ENCODE measurements at regions not wholly inside any gene's neighbourhood (a gene's known extent, or its start where the extent isn't known, plus 50 kb on each side); places are given as distances from the start of the nearest gene placed in this dataset.

DNA sequence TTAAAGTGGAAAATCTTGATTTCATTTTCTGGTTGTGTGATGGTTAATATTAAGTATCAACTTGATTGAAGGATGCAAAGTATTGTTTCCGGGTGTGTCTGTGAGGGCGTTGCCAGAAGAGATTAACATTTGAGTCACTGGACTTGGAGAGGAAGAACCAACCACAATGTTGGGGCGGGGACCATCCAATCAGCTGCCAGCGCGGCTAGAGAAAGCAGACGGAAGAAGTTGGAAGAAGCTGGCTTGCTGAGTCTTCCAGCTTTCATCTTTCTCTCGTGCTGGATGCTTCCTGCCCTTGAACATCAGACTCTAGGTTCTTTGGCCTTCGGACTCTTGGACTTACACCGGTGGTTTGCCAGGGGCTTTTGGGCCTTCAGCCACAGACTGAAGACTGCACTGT lies 832.6 kb upstream of the TMPRSS15 start:
- ATAC-seq (no peak), DNase-seq (no peak)
- H3K4me3 ChIP-seq: no peak overlapping the region
- H3K9me3 ChIP-seq: no peaks in the 10 kb centered on the region
- intact Hi-C loops (cut with DNase I, micrococcal nuclease): no loop called here
- TF ChIP-seq, protein P1, sequence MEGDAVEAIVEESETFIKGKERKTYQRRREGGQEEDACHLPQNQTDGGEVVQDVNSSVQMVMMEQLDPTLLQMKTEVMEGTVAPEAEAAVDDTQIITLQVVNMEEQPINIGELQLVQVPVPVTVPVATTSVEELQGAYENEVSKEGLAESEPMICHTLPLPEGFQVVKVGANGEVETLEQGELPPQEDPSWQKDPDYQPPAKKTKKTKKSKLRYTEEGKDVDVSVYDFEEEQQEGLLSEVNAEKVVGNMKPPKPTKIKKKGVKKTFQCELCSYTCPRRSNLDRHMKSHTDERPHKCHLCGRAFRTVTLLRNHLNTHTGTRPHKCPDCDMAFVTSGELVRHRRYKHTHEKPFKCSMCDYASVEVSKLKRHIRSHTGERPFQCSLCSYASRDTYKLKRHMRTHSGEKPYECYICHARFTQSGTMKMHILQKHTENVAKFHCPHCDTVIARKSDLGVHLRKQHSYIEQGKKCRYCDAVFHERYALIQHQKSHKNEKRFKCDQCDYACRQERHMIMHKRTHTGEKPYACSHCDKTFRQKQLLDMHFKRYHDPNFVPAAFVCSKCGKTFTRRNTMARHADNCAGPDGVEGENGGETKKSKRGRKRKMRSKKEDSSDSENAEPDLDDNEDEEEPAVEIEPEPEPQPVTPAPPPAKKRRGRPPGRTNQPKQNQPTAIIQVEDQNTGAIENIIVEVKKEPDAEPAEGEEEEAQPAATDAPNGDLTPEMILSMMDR (IDR thresholded peaks at IDR 0.05): no peak
- no peaks in the 10 kb centered on the region for H3K36me3 ChIP-seq (ENCODE audit: low read depth)
- no peaks in the 10 kb centered on the region for H3K4me1 ChIP-seq (ENCODE audit: low read depth)

DNA sequence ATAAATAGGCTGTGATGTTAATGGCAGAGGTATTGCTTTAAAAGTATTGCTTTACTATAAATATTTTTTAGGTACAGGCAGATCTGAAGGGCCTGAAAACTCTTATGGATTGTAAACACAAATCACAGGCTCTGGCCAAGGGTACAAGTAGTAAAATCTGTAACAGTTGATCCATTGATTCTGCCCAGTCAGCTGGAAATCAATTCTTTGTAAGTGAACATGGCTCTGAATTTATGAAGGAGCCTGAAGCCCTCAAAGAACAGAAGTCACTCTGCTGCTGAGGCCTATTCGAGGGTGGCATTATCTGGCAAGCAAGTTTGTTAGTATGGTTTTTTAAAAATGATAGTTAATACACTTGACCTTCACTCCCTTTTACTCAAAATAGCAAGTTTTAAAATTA lies 834.0 kb upstream of the TMPRSS15 start:
- intact Hi-C loops (cut with DNase I, micrococcal nuclease): no loop called here
- TF ChIP-seq, protein P1 (IDR thresholded peaks at IDR 0.05): no peak
- H3K36me3 ChIP-seq (ENCODE audit: low read depth): no peaks in the 10 kb centered on the region
- no peak overlapping the region for H3K4me3 ChIP-seq
- no peak for DNase-seq
- H3K9me3 ChIP-seq: no peaks in the 10 kb centered on the region
- no peak for ATAC-seq
- no peaks in the 10 kb centered on the region for H3K4me1 ChIP-seq (ENCODE audit: low read depth)

DNA sequence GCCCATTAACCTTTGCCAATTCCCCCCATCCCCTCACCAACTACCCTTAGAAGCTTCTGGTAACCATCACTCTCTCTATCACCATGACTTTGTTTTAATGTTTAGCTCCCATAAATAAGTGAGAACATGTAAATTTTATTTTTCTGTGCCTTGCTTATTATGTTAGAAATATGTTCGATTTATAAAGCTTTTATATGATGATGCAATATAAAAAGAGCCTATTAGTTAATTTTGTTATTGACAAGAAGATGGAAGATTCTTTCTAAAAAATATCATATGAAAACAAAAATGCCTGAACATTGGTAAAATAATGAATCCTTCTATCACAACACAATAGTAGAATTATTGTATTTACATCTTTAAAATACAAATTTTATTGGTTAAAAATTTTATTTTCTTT lies 836.1 kb upstream of the TMPRSS15 start:
- Histone ChIP-seq H3K4me3 (no peak overlapping the region), H3K4me1 (ENCODE audit: low read depth) (no peaks in the 10 kb centered on the region), H3K9me3 (peaks cover 5% of the 10 kb centered on the region), H3K36me3 (ENCODE audit: low read depth) (no peaks in the 10 kb centered on the region)
- no peak for DNase-seq
- TF ChIP-seq, protein P1 (IDR thresholded peaks at IDR 0.05): no peak
- no peak for ATAC-seq
- intact Hi-C loops (cut with DNase I, micrococcal nuclease): no loop called here

DNA sequence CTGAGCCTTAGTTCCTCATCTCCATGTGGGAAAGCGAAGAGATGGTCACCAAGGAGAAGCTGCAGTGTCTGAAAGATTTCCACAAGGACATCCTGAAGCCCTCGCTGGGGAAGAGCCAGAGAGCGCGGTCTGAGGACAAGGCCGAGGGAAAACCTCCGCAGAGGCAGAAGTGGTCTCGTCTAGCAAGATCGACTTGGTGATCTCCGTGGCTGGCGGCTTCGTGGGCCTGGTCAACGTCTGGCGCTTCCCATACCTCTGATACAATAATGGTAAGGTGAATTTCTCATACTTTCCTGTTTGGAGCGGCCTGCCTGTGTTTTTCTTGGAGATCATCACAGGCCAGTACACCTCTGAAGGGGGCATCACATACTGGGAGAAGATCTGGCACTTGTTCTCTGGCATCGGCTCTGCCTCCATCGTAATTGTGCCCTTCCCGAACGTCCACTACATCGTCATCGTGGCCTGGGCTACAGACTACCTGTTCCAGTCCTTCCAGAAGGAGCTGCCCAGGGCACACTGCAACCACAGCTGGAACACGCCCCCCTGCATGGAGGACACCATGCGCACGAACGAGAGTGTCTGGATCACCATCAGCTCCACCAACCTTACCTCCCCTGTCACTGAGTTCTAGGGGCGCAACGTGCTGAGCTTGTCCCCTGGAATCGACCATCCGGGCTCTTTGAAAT lies 841.1 kb upstream of the TMPRSS15 start:
- intact Hi-C loops (cut with DNase I, micrococcal nuclease): no loop called here
- H3K4me3 ChIP-seq: no peak overlapping the region
- H3K9me3 ChIP-seq: peaks cover 13% of the 10 kb centered on the region
- TF ChIP-seq, protein P1 (IDR thresholded peaks at IDR 0.05): no peak
- DNase-seq (peak in 1 of 3 donors; percentile 34), ATAC-seq (no peak)
- H3K4me1 ChIP-seq (ENCODE audit: low read depth): no peaks in the 10 kb centered on the region
- H3K36me3 ChIP-seq (ENCODE audit: low read depth): no peaks in the 10 kb centered on the region

DNA sequence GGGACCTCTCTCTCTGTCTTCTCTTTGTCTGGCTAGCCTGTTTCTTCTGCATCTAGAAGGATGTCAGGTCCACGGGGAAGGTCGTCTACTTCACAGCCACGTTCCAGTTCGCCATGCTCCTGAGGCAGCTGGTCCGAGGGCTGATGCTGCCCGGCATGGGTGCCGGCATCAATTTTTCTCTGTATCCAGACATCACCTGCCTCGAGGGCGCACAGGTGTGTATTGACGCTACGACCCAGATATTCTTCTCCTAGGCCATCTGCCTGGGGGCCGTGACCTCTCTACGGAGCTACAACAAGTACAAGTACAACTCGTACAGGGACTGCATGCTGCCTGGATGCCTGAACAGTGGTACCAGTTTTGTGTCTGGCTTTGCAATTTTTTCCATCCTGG lies 841.6 kb upstream of the TMPRSS15 start:
- H3K36me3 ChIP-seq (ENCODE audit: low read depth): no peaks in the 10 kb centered on the region
- peak in 1 of 3 donors; percentile 28 for DNase-seq
- H3K4me1 ChIP-seq (ENCODE audit: low read depth): no peaks in the 10 kb centered on the region
- TF ChIP-seq, protein P1 (IDR thresholded peaks at IDR 0.05): no peak
- H3K9me3 ChIP-seq: peaks cover 13% of the 10 kb centered on the region
- ATAC-seq: no peak
- intact Hi-C loops (cut with DNase I, micrococcal nuclease): no loop called here
- no peak overlapping the region for H3K4me3 ChIP-seq

DNA sequence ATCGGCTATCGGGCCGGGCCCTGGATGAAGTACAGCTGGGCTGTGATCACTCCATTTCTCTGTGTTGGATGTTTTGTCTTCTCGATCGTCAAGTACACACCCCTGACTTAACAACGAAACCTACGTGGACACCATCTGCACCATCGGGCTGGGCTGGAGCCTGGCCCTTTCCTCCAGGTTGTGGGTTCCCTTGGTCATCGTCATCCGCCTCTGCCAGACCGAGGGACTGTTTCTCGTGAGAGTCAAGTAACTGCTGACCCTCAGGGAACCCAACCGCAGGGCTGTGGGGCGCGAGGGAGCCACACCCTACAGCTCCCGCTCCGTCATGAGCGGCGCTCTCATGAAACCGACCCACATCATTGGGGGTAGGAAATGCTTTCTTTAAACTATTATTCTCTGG lies 842.4 kb upstream of the TMPRSS15 start:
- intact Hi-C loops (cut with DNase I, micrococcal nuclease): no loop called here

More for the DNA sequence above, 842.4 kb upstream of the TMPRSS15 start:
- no peak for ATAC-seq
- Histone ChIP-seq H3K4me1 (ENCODE audit: low read depth) (no peaks in the 10 kb centered on the region), H3K4me3 (no peak overlapping the region), H3K9me3 (peaks cover 14% of the 10 kb centered on the region), H3K36me3 (ENCODE audit: low read depth) (no peaks in the 10 kb centered on the region)
- TF ChIP-seq, protein P1 (IDR thresholded peaks at IDR 0.05): no peak
- DNase-seq: peak in 1 of 3 donors; percentile 32
